ENCODE measurements at regions not wholly inside any gene's neighbourhood (a gene's known extent, or its start where the extent isn't known, plus 50 kb on each side); places are given as distances from the start of the nearest gene placed in this dataset.

DNA sequence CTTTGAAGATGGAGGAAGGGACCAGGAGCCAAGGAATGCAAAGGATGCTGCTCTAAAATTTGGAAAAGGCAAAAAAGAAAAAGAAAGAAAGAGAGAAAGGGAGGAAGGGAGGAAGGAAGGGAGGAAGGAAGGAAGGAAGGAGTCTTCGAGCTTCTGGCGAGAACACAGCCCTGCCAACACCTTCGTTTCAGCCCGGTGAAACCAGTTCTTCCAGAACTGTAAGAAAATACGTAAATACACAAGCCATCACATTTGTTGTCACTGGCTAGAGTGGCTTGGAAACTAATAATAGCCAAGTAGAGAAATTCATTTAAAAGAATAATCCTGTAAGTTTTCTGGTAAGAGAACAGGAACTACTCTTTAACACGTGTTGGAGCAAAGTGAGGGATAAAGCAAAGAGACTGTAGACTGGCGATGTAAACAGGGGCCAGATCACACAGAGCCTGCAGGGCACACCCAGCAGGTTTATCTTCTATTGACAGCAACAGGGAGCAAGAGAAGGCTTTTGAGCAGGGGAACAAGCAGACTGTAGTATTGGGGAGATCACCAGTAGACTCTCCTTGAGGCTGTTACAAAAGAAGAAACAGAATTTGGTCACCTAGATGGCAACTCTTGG is 188.7 kb upstream of the MPHOSPH6 start:
- no peak for DNase-seq (ENCODE audit: low read depth in 2 of 2)

DNA sequence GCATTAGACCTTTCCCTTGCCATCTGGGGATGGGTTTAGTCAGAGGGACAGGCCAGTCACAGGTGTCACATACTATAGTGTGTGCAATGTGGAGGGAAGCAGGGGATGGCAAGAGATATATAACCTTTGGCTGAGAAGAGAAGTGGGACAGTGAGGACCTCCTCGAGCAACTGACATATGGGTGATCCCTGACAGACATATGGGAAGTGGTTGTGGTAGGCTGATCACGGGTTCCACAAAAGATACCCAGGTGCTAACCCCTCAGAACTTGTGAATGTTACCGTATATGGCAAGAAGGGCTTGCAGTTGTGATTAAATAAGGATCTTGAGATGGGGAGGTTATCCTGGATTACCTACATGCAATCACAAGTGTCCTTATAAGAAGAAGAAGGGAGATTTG is 188.1 kb upstream of the MPHOSPH6 start:
- DNase-seq (ENCODE audit: low read depth in 2 of 2), result no peak

DNA sequence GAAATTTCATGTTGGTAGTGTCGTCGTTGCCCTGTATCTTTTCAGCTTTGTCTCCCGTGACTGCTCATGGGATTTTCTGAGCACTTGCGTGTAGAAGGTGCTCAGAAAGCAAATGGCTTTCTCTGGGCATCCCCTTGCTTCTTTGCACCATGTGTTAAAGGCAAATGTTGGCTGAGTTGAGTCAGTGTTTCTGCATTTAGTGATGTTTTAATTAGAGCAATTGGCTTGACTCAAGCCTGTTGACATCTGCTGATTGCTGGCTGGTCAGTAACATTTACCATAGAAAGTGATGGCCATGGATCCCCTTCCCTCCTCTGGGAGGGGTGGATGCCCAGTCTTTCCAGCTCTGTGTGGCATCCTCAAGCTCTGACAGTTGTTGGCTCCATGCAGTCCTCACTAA is 187.2 kb upstream of the MPHOSPH6 start:
- no peak for DNase-seq (ENCODE audit: low read depth in 2 of 2)

DNA sequence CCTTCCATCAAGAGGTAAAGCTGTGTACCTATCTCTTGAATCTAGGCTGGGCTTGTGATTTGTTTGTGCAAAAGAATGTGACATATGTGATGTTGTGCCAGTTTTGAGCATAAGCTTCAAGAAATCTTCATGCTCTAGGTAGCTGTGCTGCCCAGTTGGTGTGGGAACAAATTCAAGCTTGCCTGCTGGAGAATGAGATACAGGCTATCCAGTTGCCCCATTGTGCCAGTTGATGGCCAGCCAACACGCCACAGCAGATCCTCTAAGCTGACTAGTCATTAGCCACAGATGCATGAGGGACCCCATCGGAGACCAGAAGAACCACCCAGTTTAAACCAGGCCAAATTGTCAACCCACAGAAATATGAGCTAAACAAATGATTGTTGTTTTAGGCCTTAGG is 180.5 kb upstream of the MPHOSPH6 start:
- DNase-seq (ENCODE audit: low read depth in 2 of 2), result no peak

DNA sequence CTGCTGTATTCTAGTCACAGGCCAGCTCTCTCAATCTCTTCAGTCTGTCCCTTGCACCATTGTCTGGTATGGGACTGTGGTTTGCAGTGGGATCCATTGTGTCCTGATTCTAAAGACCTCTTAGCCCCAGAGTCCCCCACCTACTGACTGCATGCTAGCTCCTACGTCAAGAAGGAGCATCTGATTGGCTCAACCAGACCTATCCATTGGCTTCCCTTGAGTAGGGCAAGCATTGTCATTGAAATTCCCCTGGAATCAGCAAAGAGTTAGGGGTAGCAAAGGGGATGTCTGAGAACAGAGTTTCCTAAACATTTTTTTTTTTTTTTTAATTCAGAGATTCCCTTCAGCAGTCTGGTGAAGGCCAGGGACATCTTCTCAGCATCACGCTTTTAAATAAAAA is 175.3 kb upstream of the MPHOSPH6 start:
- DNase-seq (ENCODE audit: low read depth in 2 of 2), result no peak

DNA sequence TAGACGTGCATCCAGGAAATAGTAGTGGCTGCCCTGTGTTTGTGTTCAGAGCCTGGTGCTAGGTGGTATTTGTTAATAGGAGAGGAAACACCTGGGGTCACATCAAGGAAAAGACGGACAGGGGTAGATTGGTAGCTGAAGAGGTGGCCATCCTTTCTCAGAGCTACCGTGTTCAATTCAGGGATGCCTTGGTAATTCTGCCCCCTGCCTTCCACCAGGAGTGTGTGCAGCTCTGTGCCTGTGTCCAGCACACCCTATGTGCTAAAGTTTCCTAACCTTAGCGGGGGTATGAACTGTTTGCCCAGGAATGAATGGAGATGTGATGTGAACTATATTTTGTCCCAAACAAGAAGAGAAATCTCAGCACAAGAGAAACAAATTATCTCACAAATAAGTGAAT is 174.1 kb upstream of the MPHOSPH6 start:
- DNase-seq (ENCODE audit: low read depth in 2 of 2), result no peak

DNA sequence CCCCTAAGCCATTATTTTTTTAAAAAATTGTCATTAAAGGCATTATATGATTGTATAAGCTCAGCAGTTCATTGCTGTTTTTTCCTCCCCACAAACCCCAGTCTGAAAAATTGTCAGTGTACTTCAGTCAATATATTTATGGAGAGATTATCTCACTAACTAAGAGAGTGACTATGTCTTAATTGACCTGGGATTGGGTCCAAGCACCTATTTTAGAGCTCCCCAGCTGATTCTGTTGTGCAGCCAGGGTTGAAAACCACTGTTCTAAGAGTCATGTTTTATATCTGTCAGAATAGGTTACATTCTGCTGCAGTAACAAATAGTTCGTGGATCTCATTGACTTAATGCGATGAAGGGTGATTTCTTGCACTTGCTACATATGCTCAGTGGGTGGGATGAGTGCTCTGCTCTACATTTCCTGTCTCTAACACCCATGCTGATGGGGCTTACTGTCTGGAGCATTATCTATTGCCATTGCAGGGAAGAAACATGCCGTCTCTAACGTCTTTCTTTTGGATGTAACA is 171.2 kb upstream of the MPHOSPH6 start:
- no peak for DNase-seq (ENCODE audit: low read depth in 2 of 2)

DNA sequence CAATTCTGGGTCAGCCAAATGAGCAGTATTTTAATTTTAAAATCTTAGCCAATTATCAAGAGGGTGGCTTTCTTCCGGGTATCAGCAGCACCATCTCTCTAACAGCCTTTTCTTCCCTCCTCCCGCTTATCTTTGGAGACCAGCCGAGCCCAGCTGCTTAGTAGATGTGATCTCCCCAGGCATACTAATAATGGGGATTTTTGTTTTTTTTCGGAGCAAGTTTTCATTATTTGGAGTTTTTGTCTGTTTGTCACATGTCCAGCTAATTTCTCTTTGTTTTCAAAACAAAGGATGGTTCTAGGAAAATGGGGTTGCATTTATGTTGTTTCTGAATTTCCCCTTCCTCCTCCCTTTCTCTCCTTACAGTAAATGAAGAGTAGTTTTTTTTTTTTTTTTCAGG is 170.5 kb upstream of the MPHOSPH6 start:
- no peak for DNase-seq (ENCODE audit: low read depth in 2 of 2)

DNA sequence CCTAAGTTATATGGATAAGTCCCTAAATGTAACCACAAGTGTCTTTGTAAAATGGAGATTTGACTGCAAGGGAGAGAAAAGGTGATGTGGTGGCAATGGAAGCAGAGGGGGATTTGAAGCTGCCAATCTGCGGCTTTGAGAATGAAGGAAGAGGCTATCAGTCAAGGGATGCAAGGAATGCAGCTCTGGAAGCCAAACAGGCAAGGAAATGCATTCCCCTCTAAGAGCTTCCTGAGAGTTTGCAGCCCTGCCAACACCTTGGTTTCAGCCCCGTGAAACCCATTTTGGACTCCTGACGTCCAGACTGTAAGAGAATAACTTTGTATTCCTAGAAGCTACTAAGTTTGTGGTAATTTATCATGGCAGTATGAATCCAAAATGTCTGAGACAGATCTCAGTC is 167.3 kb upstream of the MPHOSPH6 start:
- DNase-seq (ENCODE audit: low read depth in 2 of 2), result no peak

DNA sequence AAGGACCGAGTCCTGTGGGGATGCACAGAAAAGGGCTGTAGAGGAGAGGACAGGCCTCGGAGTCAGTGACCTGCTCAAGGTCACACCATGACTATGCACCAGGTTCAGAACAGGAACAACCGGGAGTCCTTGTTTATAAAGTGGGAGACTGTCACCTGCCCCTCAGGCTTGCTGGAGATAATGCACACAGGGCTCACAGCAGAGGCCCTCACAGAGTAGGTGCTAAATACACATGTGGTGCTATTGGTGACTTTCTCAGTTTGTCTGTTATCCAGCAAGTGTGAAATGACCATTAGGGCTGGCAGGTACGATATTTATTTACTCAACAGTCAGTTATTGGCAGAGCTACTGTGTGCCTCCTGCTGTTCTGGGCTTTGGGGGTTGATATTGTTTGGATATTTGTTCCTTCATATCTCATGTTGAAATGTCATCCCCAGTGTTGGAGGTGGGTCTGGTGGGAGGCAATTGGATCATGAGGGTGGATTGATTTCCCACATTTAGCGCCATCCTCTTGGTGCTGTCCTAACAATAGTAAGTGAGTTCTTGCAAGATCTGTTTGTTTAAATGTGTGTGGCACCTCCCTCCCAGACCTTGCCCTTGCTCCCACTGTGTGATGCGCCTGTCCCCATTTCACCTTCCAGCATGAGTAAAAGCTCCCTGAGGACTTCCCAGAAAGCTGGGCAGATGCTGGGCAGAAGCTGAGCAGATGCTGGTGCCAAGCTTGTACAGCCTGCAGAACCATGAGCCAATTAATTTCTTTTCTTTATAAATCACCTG is 162.1 kb upstream of the MPHOSPH6 start:
- no peak for DNase-seq (ENCODE audit: low read depth in 2 of 2)

DNA sequence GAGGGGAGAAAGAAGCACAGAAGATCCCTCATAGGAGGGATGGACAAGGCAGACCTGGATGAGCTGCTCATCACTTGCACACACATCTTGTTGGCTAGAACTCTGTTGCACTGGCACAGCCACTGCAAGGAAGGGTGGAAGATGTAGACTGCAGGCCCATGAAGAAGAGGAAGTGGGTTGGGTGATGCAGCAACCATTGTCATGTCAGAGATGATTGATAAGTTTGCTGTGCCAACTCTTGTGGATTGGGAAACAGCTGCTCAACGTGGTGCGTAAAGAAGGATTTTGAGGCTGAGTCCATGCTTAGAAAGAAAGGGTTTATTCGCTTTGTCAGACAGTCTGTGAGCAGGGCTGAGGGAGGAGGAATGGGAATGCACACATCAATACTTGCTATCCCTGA is 161.4 kb upstream of the MPHOSPH6 start:
- no peak for DNase-seq (ENCODE audit: low read depth in 2 of 2)

DNA sequence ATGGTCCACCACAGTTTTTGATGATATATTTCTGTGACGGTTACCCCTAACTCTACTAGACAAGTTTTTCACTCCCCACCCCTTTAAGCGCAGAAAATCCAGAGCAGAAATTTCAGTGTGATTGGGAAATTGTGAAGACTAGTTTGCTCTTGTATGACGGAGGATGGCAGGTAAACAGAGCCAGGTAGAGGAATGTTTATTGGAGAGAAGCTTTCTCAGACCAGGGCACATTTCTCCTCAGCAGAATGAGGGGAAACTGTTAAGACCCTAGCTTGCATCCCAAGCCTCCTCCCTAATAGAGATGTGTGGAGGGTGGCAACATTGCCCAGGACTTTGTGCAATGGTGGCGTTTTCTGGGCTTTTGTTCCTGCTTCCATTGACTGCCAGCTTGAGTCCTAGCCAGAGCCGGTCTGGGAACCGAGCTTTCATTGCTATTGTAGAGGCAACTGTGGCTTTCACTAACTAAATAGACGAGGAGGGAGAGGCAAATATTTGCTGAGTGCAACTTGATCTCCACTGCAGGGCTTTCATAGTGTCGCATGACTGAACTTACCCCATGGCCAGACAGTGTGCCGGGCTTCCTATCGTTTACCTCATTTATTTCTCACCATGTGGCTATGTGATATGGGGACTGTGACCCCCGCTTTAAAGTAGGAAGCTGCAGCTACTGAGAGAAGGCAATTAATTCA is 159.6 kb upstream of the MPHOSPH6 start:
- DNase-seq (ENCODE audit: low read depth in 2 of 2), result no peak

DNA sequence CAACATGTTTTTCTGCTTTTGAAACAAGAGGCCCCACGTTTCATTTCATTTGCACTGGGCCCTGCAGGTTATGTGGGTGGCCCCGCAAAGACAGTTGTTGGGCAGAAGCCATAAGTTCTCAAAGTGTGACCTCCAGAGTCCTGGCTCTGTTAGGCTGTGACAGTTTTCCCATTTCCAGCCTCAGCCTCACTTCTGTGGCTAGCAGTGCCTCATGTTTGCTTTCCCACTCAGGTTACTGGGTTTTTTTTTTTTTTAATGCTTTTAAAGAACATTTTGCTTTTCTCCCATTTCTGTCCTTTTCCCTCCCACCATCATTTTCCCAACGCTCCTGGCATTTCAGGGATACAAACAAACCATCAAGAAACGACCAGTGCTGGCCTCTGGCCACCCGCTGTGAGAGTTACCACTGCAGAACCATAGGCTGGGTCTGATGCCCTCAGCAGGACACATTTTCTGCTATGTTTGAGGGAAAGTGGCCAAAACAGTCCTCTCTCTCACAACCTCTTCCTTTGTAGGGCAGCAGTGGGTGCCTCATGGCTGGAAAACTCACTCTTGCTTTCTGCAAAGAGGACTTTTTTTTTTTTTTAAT is 159.0 kb upstream of the MPHOSPH6 start:
- DNase-seq (ENCODE audit: low read depth in 2 of 2), result no peak

DNA sequence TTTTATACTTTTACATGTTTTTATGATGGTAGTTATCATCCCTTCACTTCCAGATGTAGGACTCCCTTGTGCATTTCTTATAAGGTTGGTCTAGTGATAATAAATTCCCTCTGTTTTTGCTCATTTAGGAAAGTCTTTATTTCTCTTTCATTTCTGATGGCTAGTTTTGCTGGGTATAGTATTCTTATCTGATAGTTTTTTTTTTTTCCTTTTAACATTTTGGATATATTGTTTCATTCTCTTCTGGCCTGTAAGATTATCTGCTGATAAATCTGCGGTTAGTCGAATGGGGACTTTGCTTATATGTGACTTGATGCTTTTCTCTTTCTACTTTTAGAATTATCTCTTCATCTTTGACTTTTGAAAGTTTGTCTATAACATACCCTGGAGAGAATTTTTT is 153.1 kb upstream of the MPHOSPH6 start:
- DNase-seq (ENCODE audit: low read depth in 2 of 2), result no peak

DNA sequence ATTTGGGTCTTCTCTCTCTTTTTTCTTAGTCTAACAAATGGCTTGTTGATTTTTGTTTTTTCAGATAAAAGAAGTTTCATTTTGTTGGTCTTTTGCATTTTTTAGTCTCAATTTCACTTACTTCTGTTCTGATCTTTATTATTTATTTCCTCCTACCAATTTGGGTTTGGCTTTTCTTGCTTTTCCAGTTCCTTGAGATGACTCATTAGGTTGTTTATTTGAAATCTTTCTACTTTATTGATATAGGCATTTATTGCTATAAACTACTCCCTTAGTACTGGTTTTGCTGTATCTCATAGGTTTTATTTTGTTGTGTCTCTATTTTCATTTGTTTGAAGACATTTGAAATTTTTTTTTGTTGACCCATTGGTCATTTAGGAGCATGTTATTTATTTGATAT is 152.2 kb upstream of the MPHOSPH6 start:
- no peak for DNase-seq (ENCODE audit: low read depth in 2 of 2)

DNA sequence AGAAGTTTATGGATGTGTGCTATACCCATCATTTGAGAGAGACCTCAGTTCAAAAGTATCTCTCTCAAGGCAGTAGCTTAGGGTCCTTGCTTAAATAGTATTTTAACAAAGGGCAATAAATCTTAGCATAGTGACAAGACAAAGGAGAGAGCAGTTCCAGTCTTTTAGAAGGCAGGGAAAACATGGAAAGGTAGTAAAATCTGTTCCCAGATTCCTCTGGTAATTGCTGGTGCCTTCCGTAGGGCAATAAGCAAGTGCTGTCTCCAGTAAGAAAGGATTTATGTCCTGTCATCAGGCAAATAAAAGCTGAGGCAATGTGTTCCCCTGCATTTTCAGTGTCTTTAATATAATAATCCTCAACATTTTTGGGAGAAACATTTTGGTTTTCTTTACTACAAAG is 149.0 kb upstream of the MPHOSPH6 start:
- no peak for DNase-seq (ENCODE audit: low read depth in 2 of 2)

DNA sequence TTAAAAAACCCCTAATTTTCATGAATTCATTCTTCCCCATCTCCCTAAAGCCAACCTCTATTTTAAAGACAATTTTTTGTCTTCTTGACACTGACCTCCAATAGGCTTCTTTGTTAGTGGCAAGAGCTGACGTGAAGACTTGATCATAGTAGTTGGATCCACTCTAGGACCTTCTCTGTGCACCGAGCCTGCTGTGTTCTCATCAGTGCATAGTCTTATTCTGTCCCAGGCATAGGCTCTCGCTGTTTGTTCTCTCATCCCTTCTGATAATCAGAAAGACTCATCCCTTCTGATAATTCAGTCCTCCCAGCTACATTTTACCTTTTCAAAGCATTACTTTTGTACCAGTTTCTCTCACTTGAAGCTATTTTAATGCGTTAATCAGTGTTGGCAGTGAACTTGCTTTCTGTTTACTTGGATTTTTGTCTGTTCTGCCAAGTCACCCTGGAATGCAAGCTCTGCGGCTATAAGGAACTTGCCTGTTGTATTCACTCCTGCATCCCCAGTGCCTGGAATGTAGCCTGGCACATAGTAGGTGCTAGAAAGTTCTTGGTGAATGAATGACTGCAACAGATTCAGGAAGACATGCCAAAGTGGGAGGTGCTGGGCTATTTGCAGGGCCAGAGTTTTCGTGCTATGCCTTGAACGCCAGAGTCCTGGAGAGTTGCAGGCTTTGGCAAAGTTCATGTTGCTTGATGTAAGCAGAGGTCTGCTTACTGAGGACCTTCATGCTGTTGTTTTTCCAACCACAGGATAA is 147.6 kb upstream of the MPHOSPH6 start:
- DNase-seq (ENCODE audit: low read depth in 2 of 2), result no peak

DNA sequence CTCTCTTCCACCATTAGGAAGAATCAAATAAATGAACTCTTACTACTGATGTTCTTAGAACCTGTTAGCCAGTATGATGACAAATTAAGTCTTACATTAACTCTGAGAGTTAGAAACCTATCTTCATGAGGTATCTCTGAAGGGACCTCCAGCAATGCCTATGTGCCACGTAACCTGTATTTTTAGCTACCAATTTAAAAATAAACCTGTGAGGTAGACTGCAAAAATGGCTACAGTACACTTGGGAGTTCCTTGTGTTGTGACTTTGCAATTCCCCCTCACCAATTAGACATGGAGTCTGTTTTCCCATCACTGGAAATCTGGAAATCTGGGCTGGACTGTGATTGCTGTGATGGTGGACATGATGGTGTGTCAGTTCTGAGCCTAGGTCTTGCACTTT is 143.7 kb upstream of the MPHOSPH6 start:
- no peak for DNase-seq (ENCODE audit: low read depth in 2 of 2)

DNA sequence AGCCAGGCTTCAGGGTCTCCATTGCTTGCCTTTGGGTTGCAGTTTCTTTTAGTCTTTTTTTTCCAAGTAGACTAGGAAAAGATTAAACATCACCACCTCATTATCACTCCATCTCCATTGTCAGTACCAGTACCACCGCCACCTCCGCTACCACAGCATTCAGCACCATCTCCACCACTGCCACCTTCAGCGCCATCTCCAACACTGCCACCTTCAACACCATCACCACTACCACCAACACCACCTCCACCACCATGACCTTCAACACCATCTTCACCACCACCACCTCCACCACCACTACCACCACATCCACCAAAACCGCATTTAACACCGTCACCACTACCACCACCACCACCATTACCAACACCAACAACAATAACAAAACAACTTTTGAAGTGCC is 141.5 kb upstream of the MPHOSPH6 start:
- DNase-seq (ENCODE audit: low read depth in 2 of 2), result no peak

DNA sequence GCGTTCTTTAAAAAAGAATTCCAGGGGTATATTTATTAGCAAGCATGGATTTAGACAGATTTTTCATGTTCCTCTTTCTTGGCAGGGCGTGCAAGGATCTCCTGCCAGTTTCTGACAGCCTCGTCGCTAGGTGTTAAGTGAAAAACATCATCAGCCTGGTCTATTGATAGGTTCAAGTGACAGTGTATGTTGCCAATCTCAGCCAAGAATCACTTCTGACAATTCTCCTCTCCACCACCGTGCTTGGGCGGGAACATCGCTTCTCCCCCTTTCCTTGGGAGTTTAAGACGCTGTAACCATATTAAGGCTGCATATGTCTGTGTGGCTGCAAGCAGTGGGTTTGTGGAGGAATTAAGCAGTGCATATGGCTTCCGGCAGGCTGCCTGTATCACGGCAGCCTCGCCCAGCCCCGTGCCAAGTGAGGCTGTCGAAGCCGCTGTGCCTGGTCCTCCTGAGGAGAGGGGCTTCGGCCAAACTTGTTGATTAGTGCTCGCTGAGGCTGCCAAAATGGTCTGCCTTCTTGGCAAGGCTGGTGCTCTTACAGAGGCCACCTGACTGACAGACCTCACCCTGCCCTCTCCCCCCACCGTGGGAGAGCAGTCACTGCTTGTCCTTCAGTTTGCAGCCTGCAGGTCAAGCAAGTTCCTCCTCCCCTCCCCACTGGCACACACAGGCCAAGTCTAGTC is 132.2 kb upstream of the MPHOSPH6 start:
- no peak for DNase-seq (ENCODE audit: low read depth in 2 of 2)

DNA sequence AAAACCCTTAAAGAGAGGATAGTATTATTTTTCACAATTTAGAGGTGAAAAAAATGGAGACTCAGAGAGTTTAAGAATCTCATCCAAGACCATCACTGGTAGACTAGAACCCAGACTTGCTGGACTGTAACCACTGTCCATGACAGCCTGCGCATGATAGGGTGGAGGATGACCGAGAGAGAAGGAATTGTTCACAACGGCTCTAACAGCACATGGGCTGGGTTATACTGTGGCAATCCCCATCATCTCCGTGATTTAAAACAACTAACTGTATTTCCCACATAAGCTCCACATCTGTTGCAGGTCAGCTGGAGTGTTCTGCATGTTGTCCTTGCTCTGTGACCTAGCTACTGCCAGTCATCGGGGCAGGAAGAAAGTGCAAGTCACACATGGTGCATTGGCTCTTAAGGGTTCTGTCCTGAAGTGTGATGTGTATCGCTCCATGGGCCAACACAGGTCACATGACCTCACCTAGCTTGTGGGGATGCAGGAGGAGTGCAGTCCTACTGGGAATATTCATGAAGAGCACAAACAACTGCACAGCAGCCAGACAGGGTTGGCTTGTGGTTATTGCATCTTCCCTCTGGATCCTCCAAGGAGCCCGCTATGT is 131.2 kb upstream of the MPHOSPH6 start:
- DNase-seq (ENCODE audit: low read depth in 2 of 2), result no peak

All from stimulated activated CD8-positive, alpha-beta memory T cell treated with anti-CD3 and anti-CD28 coated beads, Interleukin-7, amount 100 ng/mL, for 1 hour (primary cell).